Keratinocyte (primary cell): ENCODE measurements at regions not wholly inside any gene's neighbourhood (a gene's known extent, or its start where the extent isn't known, plus 50 kb on each side); places are given as distances from the start of the nearest gene placed in this dataset.

Experiments
- DNase-seq: peaks from one replicate; pipeline ENCODE4 v3.0.0-alpha.2; 2011; ENCODE audit warnings: low read depth, missing footprints, low spot score
- FAIRE-seq: peaks from 2 replicates; lab custom pipeline; 2011; peaks lifted over from hg19 to GRCh38; lab: Jason Lieb, UNC
- H2AFZ ChIP-seq: 2 replicates; pipeline ENCODE4 v1.6.0; 2012; ENCODE audit warnings: low read length, control low read depth, inconsistent platforms; ENCODE audit not compliant: control insufficient read depth
- H3K27ac ChIP-seq: 2 replicates; pipeline ENCODE4 v1.5.1; 2011; ENCODE audit warnings: low read length; ENCODE audit not compliant: control insufficient read depth, insufficient read depth
- H3K27me3 ChIP-seq: 3 replicates; pipeline ENCODE4 v1.6.0; 2011; ENCODE audit warnings: low read length; ENCODE audit not compliant: control insufficient read depth, insufficient read depth; ENCODE audit errors: extremely low read depth
- H3K36me3 ChIP-seq, 2 experiments: 2 replicates in 1 of 2; 3 replicates in 1 of 2; pipeline ENCODE4 v1.5.1; 2011; ENCODE audit warnings: low read length in 2 of 2, mild to moderate bottlenecking in 1 of 2; ENCODE audit not compliant: control insufficient read depth in 2 of 2, insufficient read depth in 2 of 2; ENCODE audit errors: extremely low read depth in 1 of 2
- H3K4me1 ChIP-seq: 3 replicates; pipeline ENCODE4 v1.5.1; 2011; ENCODE audit warnings: low read length; ENCODE audit not compliant: control insufficient read depth, insufficient read depth; ENCODE audit errors: extremely low read depth
- H3K4me2 ChIP-seq: 3 replicates; pipeline ENCODE4 v1.6.0; 2011; ENCODE audit warnings: low read depth, low read length; ENCODE audit not compliant: control insufficient read depth, insufficient read depth; ENCODE audit errors: extremely low read depth
- H3K4me3 ChIP-seq, 3 experiments: fragments of 200-600 bp in 1 of 3; sonication (generic) in 1 of 3; 2 replicates in 2 of 3; 3 replicates in 1 of 3; pipeline ENCODE4 v1.5.1; 2011 to 2016; ENCODE audit warnings: low read length in 3 of 3, mild to moderate bottlenecking in 3 of 3, control low read depth in 2 of 3, inconsistent platforms in 1 of 3, low read depth in 1 of 3, mixed read lengths in 1 of 3, mixed run types in 1 of 3, moderate library complexity in 1 of 3; ENCODE audit not compliant: control insufficient read depth in 2 of 3, insufficient read depth in 2 of 3; ENCODE audit errors: extremely low read depth in 1 of 3
- H3K79me2 ChIP-seq: 2 replicates; pipeline ENCODE4 v1.6.0; 2012; ENCODE audit warnings: low read length; ENCODE audit not compliant: control insufficient read depth, insufficient read depth
- H3K9ac ChIP-seq: 3 replicates; pipeline ENCODE4 v1.6.0; 2011; ENCODE audit warnings: low read length; ENCODE audit not compliant: control insufficient read depth, insufficient read depth; ENCODE audit errors: extremely low read depth
- H3K9me1 ChIP-seq: 3 replicates; pipeline ENCODE4 v1.6.0; 2011; ENCODE audit warnings: low read length; ENCODE audit not compliant: control insufficient read depth, insufficient read depth; ENCODE audit errors: extremely low read depth
- H3K9me3 ChIP-seq: 2 replicates; pipeline ENCODE4 v1.5.1; 2012; ENCODE audit warnings: low read depth, low read length; ENCODE audit not compliant: control insufficient read depth
- H4K20me1 ChIP-seq: 3 replicates; pipeline ENCODE4 v1.6.0; 2011; ENCODE audit warnings: low read length; ENCODE audit not compliant: control insufficient read depth, insufficient read depth; ENCODE audit errors: extremely low read depth
- CTCF ChIP-seq, 3 experiments: IDR thresholded peaks in 1 of 3; conservative IDR thresholded peaks in 1 of 3; optimal IDR thresholded peaks in 1 of 3; 2 replicates in 2 of 3; 3 replicates in 1 of 3; pipeline versions ENCODE3 to v1.5.1; 2011; ENCODE audit warnings: low read length in 3 of 3, mild to moderate bottlenecking in 3 of 3, moderate library complexity in 2 of 3, control low read depth in 1 of 3, inconsistent platforms in 1 of 3; ENCODE audit not compliant: insufficient read depth in 2 of 3; ENCODE audit errors: extremely low read depth in 1 of 3
- EZH2 ChIP-seq: IDR thresholded peaks from one replicate; pipeline ENCODE4 v1.6.1; 2012; ENCODE audit warnings: inconsistent platforms, mild to moderate bottlenecking, low read length, moderate library complexity
- dilution Hi-C: fragments of 300-500 bp; cut with MboI; formaldehyde crosslinking; loops from one replicate; pipeline ENCODE4 v1.7.0; 2020; ENCODE audit warnings: low sequenced_read_pairs; ENCODE audit not compliant: extremely low pct_ligation_motif_present

GRCh38 chr12:65653946-65654629, 170.2 kb upstream of the HMGA2 start:
- dilution Hi-C loops: no loop called here
- Histone ChIP-seq H3K27ac (peak overlapping the region; percentile 92), H3K9me1 (no peaks in the 10 kb centered on the region), H3K9ac (peak overlapping the region; percentile 41), H2AFZ (no peak overlapping the region), H3K4me2 (no peak overlapping the region), H3K79me2 (no peaks in the 10 kb centered on the region), H3K27me3 (no peaks in the 10 kb centered on the region), H3K4me1 (peaks cover 68% of the 10 kb centered on the region), H3K9me3 (no peaks in the 10 kb centered on the region), H4K20me1 (no peaks in the 10 kb centered on the region), H3K36me3 (no peaks in the 10 kb centered on the region), H3K4me3 (peak overlapping the region in 1 of 3 experiments; percentile 41)
- DNase-seq (no peak), FAIRE-seq (peak; percentile 67)
- TF ChIP-seq EZH2 (no peak), CTCF (optimal IDR thresholded peaks at IDR 0.05 in 1 of 3, IDR thresholded peaks at IDR 0.05 in 1 of 3, conservative IDR thresholded peaks at IDR 0.05 in 1 of 3; ENCODE audit: extremely low read depth in 1 of 3, insufficient read depth in 2 of 3, low read length in 3 of 3) (no peak)

- peak overlapping the region in 1 of 3 experiments; percentile 41 for H3K4me3 ChIP-seq
- TF ChIP-seq CTCF (optimal IDR thresholded peaks at IDR 0.05 in 1 of 3, IDR thresholded peaks at IDR 0.05 in 1 of 3, conservative IDR thresholded peaks at IDR 0.05 in 1 of 3; ENCODE audit: extremely low read depth in 1 of 3, insufficient read depth in 2 of 3, low read length in 3 of 3) (no peak), EZH2 (no peak)
- no peaks in the 10 kb centered on the region for H3K27me3 ChIP-seq
- peak; percentile 92 for FAIRE-seq
- H3K79me2 ChIP-seq: no peaks in the 10 kb centered on the region
- peak overlapping the region; percentile 3 for H3K4me2 ChIP-seq
- no peak for DNase-seq
- H4K20me1 ChIP-seq: no peaks in the 10 kb centered on the region
- peaks cover 59% of the 10 kb centered on the region for H3K4me1 ChIP-seq
- H3K9ac ChIP-seq: peak overlapping the region; percentile 41
- no peak overlapping the region for H2AFZ ChIP-seq
- dilution Hi-C loops: no loop called here
- no peaks in the 10 kb centered on the region for H3K9me1 ChIP-seq
- H3K9me3 ChIP-seq: no peaks in the 10 kb centered on the region
- H3K36me3 ChIP-seq: no peaks in the 10 kb centered on the region
- H3K27ac ChIP-seq: peak overlapping the region; percentile 92
Observed at GRCh38 chr12:65655074-65655493, 169.2 kb upstream of the HMGA2 start.
